ENCODE measurements at regions not wholly inside any gene's neighbourhood (a gene's known extent, or its start where the extent isn't known, plus 50 kb on each side); places are given as distances from the start of the nearest gene placed in this dataset.
"Not testable (repeated sequence)": the region's sequence is repeated elsewhere in the genome, so short reads cannot be mapped to it uniquely, and the experiment has no call there.

DNA sequence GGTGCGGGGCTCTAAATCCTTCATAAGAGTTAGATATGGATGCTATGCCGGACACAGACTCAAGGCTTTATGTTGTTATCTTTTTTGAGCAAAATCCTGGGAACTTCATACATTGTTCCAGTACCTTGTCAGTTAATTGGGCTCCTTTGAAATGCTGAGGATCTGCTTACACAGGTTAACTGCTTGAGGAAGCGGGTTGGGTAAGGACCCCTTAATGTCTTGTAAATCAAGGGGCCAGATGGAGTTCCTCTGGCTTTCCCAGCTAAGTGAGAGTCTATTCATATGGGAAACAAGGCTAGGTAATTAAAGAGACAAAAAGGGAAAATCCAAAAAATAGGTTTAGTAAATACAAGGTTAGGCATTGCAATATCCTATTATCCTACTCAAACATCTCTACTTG, 141.5 kb downstream of the OR2B2 start:
- no peak for DNase-seq

DNA sequence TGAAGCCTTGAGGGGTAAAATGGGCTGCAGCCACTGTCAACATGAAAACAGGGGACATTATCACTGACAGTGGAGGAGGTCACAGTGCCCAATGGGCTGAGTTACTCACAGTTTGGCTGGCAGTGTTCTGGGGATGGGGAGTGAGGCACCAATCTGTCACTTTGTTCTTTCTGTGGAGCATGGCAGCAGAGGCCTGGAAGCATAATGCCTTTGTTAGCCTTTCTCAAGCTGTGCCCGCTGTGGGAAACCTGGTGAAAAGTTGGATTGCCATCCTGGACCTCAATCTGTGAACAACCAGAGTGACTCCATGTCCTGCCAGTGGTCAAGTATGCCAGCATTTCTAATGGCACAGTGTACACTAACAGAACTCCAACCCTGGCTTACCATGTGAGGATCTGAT, 143.6 kb downstream of the OR2B2 start:
- no peak for DNase-seq

DNA sequence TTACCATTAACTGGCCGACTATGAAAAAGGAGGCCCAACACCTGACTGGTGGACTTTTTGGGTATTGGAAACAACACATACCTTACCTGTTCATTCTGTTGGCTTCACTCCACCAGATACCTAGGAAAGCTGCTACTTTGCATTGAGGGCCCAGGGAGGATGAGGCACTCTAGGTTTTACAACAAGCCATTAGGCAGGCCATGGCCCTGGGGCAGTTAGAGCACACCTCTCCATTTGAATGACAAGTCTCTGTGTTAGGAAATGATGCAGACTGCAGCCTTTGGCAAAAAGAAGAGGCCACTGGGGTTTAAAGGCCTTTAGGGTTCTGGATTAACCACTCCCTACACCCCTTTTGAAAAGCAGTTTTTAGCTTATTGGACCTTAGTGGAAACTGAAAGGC, 144.3 kb downstream of the OR2B2 start:
- DNase-seq: no peak

DNA sequence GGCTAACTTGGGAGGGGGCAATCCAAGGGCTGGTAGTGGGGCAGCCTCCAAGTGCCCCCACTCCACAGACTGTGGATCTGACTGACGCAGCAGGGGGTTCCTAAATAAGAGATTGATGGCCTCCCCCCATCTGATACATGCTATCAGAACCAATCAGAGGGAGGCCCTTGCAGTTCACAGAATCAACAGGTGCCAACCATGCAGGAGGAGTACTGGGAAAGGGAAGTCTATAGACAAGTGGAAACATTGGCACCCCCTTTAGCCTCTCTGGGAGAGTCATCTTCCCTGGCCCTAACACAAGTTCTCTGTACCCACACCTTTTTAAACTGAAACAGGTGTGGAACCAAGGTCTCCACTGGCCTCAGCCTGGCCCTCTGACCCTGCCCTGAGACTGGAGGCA, 145.8 kb downstream of the OR2B2 start:
- no peak for DNase-seq

DNA sequence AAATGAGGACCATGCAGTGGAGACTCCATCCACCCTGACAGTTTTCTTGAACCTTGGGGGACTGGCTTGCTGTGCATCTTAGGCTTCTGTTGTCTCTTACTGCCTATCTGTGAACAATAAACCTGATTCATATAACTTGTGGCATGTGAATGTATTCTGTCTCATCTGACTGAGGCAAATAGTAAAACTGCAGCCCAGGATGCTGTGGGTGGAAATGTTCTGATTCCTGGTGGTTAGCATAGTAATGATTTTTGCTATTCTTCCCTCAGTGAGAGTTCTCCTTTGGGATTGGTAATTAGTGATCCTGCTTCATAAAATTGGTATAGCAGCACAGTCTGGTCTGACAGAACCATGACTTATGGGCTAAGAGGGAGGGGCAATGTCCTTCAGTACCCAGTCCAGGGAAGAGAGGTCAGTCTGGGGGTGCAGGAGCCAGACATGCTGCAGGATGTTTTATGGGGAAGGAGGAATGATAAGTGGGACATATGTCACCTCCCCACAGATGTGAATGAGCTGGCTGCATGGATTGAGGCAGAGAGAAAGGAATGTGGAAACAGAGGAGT, 147.1 kb downstream of the OR2B2 start:
- no peak for DNase-seq

DNA sequence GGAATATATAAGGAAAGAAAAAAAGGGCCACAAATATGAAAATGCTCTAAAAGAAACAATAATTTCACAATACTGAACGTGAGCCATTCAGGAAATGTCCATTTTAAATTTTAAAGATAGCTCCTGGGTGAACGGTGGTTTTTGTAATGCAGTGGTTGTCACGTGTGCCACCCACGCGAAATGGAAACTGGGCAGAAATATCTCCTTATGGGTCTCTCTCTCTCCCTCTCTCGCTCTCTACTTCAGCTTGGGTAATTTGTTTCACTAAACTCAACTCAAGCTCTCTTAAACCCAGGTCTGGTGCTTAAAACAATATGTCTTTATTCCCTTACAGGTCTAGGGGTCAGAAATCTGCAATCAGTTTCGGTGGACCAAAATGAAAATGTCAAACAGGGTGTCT, 150.8 kb downstream of the OR2B2 start:
- no peak for DNase-seq

DNA sequence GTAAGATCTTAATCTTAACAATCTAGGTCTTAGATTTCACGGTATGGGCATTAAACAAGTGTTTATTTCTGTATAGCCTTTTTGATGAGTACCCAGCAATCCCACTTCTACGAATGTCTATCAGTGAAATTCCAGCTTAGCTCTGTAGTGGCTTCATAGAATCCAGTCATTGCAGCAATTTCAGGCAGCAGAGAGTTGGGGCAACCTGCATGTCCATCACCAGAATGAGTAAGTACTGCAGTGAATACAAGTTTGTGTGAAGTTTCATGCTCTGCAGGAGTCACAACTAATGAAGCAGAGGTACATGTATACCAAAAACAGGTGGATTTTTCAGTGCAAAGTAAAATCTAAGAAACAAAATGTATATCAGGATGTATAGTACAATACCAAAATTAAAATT, 151.7 kb downstream of the OR2B2 start:
- no peak for DNase-seq

DNA sequence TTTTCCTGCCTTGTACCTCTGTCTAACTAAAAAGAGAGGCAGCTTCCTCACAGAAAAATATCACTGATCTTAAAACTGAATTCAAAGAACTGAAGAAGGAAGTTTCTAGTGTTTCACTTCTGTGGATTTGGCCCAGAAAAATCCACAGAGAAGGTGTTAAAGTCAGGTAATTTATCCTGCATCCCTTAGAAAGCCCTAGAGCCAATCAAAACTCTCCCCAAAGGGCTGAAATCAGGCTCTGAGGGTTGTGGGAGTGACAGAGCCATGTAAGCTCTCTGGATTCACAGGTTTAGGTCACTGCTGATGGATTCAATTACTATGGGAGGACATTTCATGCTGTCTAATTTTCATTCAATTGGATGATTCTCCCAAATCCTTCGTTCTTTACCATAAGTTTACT, 152.3 kb downstream of the OR2B2 start:
- DNase-seq: no peak

DNA sequence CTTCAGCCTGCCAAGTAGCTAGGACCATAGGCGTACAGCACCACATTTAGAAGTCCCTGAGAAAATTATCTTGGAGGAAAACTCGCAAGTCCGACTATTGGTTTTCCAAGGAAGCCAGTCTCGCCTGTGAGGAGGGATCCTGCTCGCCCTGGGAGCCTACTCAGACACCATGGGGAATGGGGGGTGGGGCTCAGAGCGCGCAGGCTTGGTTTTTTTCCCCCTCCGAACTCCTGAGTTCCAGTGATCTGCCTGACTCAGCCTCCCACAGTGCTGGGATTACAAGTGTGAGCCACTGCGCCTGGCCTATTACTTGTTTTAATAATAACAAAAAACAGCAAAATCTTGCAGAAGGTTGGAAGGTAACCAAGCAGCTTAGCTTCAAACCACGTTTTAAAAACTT, 153.7 kb downstream of the OR2B2 start:
- DNase-seq: no peak

DNA sequence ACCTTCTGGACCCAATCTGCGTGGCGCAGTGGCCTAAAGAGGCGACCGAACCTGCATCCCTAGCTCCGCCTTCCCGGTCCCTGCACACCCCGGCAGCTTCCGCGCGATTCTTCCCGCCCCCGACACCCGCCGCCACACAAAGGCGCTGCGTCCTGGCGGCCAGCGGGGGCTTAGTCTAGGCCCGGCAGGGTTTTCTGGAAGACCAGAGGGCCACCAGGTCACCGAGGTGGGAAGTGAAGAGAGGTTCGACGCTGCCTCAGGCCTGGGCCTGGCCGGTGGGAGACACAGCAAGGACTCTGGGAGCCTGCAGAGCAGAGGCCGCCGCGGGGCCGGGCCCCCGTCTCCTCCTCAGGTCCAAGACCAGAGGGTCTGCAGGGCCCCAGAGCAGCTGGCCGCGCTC, 154.9 kb downstream of the OR2B2 start:
- DNase-seq: peak; percentile 62 to 74

DNA sequence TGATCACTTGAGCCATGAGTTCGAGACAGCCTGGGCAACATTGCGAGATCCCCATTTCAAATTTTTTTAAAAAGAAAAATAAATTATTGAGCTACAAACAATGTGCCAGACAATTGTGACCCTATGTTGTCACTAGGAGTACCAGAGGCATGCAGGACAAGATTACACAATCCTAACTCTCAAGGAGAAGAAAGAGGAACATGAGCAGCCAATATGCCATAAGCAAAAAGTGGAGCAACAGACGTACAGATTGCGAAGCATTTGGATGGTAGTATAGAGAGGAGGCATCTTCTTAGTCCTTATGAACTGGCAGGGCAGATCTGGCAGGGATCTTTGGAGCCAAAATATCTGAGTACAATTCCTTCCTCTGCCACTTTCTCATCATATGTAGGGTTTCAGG, 156.4 kb downstream of the OR2B2 start:
- DNase-seq: no peak

DNA sequence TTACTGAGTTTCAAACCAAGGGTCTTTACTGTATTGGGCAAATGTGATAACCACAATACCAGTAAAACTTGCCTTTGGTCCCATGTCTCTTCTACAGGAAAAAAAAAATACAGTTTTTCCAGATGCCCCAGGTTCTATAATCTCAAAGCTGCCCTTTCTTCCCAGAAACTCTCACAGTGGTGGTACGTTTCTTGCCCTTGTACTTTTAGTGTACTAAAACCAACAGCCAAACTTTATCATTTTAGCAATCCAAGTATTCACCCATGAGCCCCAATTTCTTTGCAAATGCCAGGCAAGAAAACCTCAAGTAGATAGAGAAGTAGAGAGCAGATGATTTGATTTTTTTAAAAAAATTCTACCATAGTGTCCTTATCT, 157.8 kb downstream of the OR2B2 start:
- no peak for DNase-seq

DNA sequence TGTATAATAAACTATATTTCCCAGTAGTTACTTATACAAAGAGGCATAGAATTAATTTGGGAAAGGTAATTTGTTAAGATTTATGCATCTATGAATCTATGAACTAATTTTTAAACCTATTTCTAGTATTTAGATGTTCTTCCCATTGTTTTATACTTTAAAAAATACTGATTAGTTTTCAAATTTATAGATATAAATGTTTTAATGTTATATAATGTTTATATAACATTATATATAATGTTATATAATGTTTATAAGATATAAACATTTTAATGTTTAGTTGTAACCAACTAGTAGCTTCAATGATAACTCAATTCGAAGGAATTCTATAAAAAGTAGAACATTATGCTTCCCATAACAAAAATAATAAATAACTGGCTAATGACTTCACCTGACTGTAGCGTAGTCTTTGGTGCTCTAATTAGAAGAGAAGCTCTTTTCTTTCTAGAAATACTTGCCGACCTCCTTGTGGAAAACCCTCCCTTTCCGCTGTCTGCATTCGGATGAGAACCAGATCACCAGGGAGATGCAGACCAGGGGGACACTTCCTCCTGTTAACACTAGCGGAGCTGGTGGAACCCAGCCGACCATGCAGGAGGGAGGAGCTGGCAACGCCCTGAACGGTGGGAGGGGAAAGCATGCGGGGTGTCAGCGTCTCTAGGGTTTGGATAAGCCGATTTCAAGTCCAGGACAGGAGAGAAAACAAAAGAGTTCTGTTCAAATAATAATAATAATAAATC, 158.4 kb downstream of the OR2B2 start:
- DNase-seq: peak; percentile 81 to 87

DNA sequence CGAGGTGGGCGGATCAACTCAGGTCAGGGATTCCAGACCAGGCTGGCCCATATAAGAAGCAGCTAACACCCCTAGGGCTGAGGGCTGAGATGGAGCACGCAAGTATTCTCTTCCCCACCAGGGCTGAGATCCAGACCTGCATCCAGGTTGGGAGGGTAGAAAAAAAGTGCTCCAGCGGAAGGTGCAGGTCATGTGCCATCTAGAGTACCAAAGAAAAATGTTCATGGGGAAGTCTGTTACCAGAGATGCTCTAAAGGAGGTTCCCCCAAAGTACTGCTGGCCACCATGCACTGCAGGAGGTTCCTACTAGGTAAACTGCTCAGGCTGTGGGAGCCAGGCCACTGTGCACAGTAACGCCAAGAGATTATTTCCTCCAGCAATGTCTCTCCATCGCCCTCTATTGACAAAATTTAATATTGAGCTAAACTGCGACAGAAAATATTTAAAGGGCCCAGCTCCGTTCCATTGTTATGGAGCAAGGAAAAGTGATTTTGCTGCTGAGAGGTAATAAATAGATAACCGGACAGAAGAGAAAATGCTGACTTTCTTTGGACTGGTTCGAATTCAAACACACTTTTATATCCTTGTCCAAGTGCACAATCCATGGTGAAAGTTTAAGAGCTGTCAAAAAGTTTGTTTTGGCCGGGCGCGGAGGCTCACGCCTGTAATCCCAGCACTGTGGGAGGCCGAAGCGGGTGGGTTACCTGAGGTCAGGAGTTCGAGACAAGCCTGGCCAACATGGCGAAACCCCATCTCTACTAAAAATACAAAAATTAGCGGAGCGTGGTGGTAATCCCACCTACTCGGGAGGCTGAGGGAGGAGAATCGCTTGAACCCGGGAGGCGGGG, 159.9 kb downstream of the OR2B2 start:
- DNase-seq: peak; percentile 48 to 54

DNA sequence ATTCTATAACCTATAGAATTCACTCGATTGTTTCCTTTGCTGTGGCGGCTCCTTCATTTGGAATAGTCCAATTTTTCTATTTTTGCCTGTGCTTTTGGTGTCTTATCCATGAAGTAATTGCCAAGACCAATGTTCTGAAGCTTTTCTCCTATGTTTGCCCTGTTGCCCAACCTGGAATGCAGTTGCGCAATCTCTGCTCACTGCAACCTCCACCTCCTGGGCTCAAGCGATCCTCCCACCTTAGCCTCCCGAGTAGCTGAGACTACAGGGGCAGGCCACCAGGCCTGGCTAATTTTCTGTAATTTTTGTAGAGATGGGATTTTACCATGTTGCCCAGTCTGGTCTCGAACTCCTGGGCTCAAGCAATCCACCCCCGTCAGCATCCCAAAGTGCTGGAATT, 163.5 kb downstream of the OR2B2 start:
- DNase-seq: no peak

DNA sequence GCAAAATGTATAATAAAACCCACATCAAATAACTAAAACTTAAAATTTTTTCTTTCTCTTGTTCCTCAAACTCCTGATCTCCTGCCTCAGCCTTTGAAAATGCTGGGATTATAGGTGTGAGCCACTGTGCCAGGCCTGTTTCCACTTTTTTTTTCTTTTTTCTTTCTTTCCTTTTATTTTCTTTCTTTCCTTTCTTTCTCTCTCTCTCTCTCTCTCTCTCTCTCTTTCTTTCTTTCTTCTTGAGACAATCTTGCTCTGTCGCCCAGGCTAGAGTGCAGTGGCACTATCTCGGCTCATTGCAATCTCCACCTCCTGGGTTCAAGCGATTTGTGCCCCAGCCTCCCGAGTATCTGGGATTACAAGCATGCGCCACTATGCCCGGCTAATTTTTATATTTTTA, 164.6 kb downstream of the OR2B2 start:
- DNase-seq: no peak

DNA sequence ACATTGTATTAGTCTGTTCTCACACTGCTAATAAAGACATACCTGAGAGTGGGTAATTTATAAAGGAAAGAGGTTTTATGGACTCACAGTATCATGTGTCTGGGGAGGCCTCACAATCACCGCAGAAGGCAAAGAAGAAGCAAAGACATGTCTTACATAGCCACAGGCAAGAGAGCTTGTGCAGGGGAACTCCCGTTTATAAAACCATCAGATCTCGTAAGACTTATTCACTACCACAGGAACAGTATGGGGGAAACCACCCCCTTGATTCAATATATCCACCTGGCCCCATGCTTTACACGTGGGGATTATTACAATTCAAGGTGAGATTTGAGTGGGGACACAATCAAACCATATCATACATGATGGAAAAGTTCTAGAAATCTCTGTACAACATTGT, 165.3 kb downstream of the OR2B2 start:
- DNase-seq: not testable (repeated sequence)

DNA sequence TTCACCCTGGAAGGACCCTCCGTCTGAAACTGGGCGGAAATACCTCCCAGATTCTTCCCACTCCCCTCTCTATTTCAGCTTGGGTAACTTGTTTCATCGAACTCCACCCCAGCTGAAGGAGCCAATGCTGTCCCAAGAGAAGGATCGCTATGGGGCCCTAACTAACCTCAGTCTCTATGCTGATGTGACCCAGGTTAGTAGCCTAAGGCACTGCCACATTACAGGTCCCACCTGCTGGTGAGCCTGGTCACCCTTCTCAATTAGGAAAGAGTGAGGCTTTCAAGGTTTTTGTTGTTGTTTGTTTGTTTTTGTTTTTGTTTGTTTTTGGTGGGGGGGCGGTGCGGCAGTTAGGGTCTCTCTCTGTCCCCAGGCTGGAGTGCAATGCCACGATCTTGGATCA, 168.4 kb downstream of the OR2B2 start:
- no peak for DNase-seq

DNA sequence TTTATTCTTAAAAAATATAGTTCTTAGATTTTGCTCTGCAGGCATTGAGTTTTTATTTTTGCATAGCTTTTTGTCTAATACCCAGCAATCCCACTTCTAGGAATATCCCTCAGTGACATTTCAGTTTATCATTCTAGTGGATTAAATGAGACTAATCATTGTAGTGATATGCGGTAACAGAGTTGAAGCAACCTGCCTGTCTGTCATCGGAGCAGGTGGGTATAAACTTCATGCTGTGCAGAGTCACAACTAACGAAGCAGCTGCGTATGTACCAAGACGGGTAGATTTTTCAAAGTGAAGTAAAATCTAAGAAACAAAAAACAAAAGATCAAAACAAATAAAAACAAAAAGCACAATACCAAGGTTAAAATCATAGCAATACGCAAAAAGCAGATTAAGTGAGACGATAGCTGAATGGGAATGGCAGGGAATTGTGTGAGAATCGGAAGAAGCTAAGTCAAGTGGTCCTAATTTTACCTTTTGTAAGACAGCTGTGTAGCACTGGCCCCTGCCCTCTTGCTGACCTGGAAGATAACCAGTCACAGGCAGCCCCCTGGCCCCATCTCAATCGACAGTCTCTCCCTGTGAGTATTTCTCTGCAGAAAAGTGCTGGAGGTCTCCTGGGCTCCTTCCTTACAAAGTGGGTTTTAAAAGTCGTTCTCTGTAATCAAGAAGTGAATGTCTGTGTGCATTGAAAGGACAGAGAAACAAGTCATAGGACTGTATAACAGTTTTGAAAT, 169.2 kb downstream of the OR2B2 start:
- DNase-seq: no peak

DNA sequence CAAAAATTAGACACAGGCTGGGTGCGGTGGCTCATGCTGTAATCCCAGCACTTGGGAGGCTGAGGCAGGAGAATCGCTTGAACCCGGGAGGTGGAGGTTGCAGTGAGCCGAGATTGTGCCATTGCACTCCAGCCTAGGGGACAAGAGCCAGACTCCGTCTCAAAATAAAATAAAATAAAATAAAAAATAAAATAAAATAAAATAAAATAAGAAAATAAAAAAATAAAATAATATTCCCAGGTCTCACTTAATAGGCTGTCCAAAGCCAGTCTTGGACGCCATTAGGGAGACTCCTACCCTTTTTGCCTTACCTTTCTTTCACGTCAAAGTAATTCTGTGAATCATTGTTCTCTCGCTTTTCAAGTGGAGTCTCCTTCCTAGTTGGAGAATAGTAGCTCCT, 172.3 kb downstream of the OR2B2 start:
- not testable (repeated sequence) for DNase-seq

DNA sequence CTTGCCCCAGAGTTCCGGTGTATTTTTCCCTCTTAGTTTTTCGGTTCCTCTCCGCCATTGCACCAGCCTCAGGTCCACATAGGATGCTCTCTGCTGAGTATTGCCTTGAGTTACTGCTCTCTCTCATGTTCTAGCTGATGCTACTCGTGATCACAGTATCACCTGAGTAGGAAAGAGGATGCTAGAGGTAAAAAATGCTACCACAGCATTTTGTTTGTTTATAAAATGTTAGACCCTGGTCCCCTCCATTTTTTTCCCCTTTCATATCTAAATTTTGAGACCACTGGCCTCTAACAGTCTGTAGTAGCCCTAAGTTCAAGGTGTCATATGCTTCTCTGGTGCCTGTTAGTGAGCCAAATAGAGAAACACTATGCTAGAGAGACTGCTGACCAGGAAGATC, 175.5 kb downstream of the OR2B2 start:
- no peak for DNase-seq

DNA sequence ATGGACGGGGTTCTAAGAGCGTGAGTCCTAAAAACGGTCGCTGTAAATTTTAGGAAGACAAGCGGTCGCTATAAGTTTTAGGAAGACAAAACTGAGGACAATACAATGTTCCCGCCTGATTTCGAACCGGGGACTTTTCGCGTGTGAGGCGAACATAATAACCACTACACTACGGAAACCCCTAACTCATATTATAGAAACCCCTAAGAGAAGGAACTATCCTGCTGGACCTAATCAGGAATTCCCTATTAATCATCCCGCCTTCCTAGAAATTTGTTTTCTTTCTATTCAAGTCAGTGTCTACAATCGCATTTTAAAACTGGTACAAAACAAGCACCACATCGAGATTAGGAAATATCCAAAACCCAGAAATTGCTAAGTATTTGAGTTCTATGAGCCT, 183.8 kb downstream of the OR2B2 start:
- DNase-seq: no peak

DNA sequence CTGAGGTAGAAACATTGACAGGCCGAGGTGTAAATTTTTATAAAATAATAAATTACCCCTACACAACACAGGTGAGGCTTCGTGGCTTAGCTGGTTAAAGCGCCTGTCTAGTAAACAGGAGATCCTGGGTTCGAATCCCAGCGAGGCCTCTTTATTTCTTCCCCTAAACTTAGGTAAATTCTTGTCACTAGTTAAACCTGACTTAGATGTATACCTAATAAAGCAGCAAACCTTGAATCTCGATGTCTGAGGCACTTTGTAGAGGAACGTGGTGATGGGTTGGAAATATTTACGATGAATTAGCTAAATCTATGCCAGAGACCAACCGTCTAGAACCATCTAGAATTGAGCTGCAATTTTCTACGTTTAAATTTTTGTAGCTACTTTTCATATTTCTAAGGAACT, 185.6 kb downstream of the OR2B2 start:
- peak; percentile 6 to 21 for DNase-seq

Measured in activated CD4-positive, alpha-beta T cell treated with anti-CD3 and anti-CD28 coated beads, Interleukin-2, amount 50 U/mL, for 48 hours (primary cell).